Astrocyte (in vitro differentiated cells and primary cell): ENCODE measurements at regions not wholly inside any gene's neighbourhood (a gene's known extent, or its start where the extent isn't known, plus 50 kb on each side); places are given as distances from the start of the nearest gene placed in this dataset.

Experiments used
- DNase-seq: peaks from one replicate; pipeline ENCODE4 v3.0.0-alpha.2; 2010; ENCODE audit warnings: low read depth
- FAIRE-seq: peaks from 2 replicates; lab custom pipeline; 2011; peaks lifted over from hg19 to GRCh38; lab: Jason Lieb, UNC
- H2AFZ ChIP-seq: 2 replicates; pipeline ENCODE4 v1.6.0; 2012; ENCODE audit warnings: low read depth, low read length, inconsistent platforms
- H3K27ac ChIP-seq: 2 replicates; pipeline ENCODE4 v1.5.1; 2011; ENCODE audit warnings: low read depth, low read length, inconsistent platforms
- H3K27me3 ChIP-seq: 2 replicates; pipeline ENCODE4 v1.6.0; 2011; ENCODE audit warnings: low read length, inconsistent platforms; ENCODE audit not compliant: insufficient read depth
- H3K36me3 ChIP-seq: 2 replicates; pipeline ENCODE4 v1.5.1; 2011; ENCODE audit warnings: low read length, inconsistent platforms; ENCODE audit not compliant: insufficient read depth
- H3K4me1 ChIP-seq: 2 replicates; pipeline ENCODE4 v1.5.1; 2011; ENCODE audit warnings: low read length, inconsistent platforms; ENCODE audit not compliant: insufficient read depth
- H3K4me2 ChIP-seq: 2 replicates; pipeline ENCODE4 v1.6.0; 2012; ENCODE audit warnings: low read length, inconsistent platforms
- H3K4me3 ChIP-seq: 2 replicates; pipeline ENCODE4 v1.5.1; 2011; ENCODE audit warnings: low read depth, mild to moderate bottlenecking, low read length, inconsistent platforms; ENCODE audit not compliant: insufficient read depth
- H3K79me2 ChIP-seq: 2 replicates; pipeline ENCODE4 v1.6.0; 2012; ENCODE audit warnings: mild to moderate bottlenecking, low read length, inconsistent platforms; ENCODE audit not compliant: insufficient read depth
- H3K9ac ChIP-seq: 2 replicates; pipeline ENCODE4 v1.6.0; 2012; ENCODE audit warnings: mild to moderate bottlenecking, low read length, inconsistent platforms
- H3K9me3 ChIP-seq: 2 replicates; pipeline ENCODE4 v1.5.1; 2012; ENCODE audit warnings: low read depth, mild to moderate bottlenecking, low read length, inconsistent platforms; ENCODE audit not compliant: insufficient read depth
- H4K20me1 ChIP-seq: 2 replicates; pipeline ENCODE4 v1.6.0; 2012; ENCODE audit warnings: low read length, inconsistent platforms; ENCODE audit not compliant: insufficient read depth
- H3K27ac Mint-ChIP-seq: one replicate; pipeline ENCODE4 v1.8.0; 2021; ENCODE audit warnings: mild to moderate bottlenecking, mixed read lengths; ENCODE audit not compliant: unreplicated experiment
- H3K27me3 Mint-ChIP-seq: one replicate; pipeline ENCODE4 v1.8.0; 2021; ENCODE audit warnings: low read depth, mixed read lengths; ENCODE audit not compliant: unreplicated experiment
- H3K36me3 Mint-ChIP-seq: one replicate; pipeline ENCODE4 v1.8.0; 2021; ENCODE audit warnings: low read depth, mixed read lengths; ENCODE audit not compliant: unreplicated experiment
- H3K4me1 Mint-ChIP-seq: one replicate; pipeline ENCODE4 v1.8.0; 2021; ENCODE audit warnings: low read depth, mixed read lengths; ENCODE audit not compliant: unreplicated experiment
- H3K4me3 Mint-ChIP-seq: one replicate; pipeline ENCODE4 v1.8.0; 2021; ENCODE audit warnings: mild to moderate bottlenecking, moderate library complexity, mixed read lengths; ENCODE audit not compliant: unreplicated experiment
- H3K9me3 Mint-ChIP-seq: one replicate; pipeline ENCODE4 v1.8.0; 2021; ENCODE audit warnings: mild to moderate bottlenecking, mixed read lengths; ENCODE audit not compliant: unreplicated experiment
- CTCF ChIP-seq: IDR thresholded peaks from 2 replicates; pipeline ENCODE4 v1.5.1; 2011; ENCODE audit warnings: low read depth, mild to moderate bottlenecking, inconsistent platforms, low read length, moderate library complexity; ENCODE audit not compliant: insufficient read depth
- EZH2 ChIP-seq: IDR thresholded peaks from 2 replicates; pipeline ENCODE4 v1.6.1; 2012; ENCODE audit warnings: mild to moderate bottlenecking, low read length, inconsistent platforms; ENCODE audit not compliant: insufficient read depth

GRCh38 chr11:95653680-95654079 lies 135.9 kb downstream of the FAM76B start:
- Histone ChIP-seq H3K36me3 (no peaks in the 10 kb centered on the region), H3K27ac (no peak overlapping the region), H3K9ac (no peak overlapping the region), H2AFZ (no peak overlapping the region), H3K9me3 (no peaks in the 10 kb centered on the region), H4K20me1 (no peaks in the 10 kb centered on the region), H3K79me2 (no peaks in the 10 kb centered on the region), H3K4me2 (no peak overlapping the region), H3K4me3 (no peak overlapping the region), H3K27me3 (no peaks in the 10 kb centered on the region), H3K4me1 (no peaks in the 10 kb centered on the region)
- FAIRE-seq: no peak
- no peaks in the 10 kb centered on the region for H3K9me3 Mint-ChIP-seq
- no peaks in the 10 kb centered on the region for H3K36me3 Mint-ChIP-seq
- no peaks in the 10 kb centered on the region for H3K27me3 Mint-ChIP-seq
- no peak overlapping the region for H3K27ac Mint-ChIP-seq
- H3K4me1 Mint-ChIP-seq: no peaks in the 10 kb centered on the region
- TF ChIP-seq CTCF: no peak
- TF ChIP-seq EZH2: no peak
- no peak for DNase-seq
- no peak overlapping the region for H3K4me3 Mint-ChIP-seq

- no peaks in the 10 kb centered on the region for H4K20me1 ChIP-seq
- no peaks in the 10 kb centered on the region for H3K4me1 ChIP-seq
Observed at GRCh38 chr11:95653099-95653498, 136.5 kb downstream of the FAM76B start.

More at GRCh38 chr11:95653099-95653498, 136.5 kb downstream of the FAM76B start:
- Mint-ChIP-seq H3K9me3 (no peaks in the 10 kb centered on the region), H3K36me3 (no peaks in the 10 kb centered on the region), H3K27ac (no peak overlapping the region), H3K4me3 (no peak overlapping the region), H3K4me1 (no peaks in the 10 kb centered on the region), H3K27me3 (no peaks in the 10 kb centered on the region)
- no peak overlapping the region for H3K27ac ChIP-seq
- no peak overlapping the region for H3K4me3 ChIP-seq
- DNase-seq (no peak), FAIRE-seq (no peak)
- no peaks in the 10 kb centered on the region for H3K36me3 ChIP-seq
- no peaks in the 10 kb centered on the region for H3K79me2 ChIP-seq
- no peak overlapping the region for H2AFZ ChIP-seq
- no peak overlapping the region for H3K4me2 ChIP-seq
- TF ChIP-seq EZH2 (no peak), CTCF (no peak)
- no peaks in the 10 kb centered on the region for H3K9me3 ChIP-seq
- H3K9ac ChIP-seq: no peak overlapping the region
- H3K27me3 ChIP-seq: no peaks in the 10 kb centered on the region
